AG10803 (cell line): ENCODE measurements at regions not wholly inside any gene's neighbourhood (a gene's known extent, or its start where the extent isn't known, plus 50 kb on each side); places are given as distances from the start of the nearest gene placed in this dataset.

Experiments used
- DNase-seq: peaks from one replicate; pipeline ENCODE4 v3.0.0; 2010; ENCODE audit warnings: low read depth
- H3K4me3 ChIP-seq: 2 replicates; pipeline ENCODE4 v1.5.1; 2011; ENCODE audit warnings: mild to moderate bottlenecking, low read length, control low read depth
- CTCF ChIP-seq: conservative IDR thresholded peaks from 2 replicates; pipeline ENCODE4 v1.5.1; 2011; ENCODE audit warnings: mild to moderate bottlenecking, low read length, control low read depth, inconsistent platforms

GRCh38 chr16:80059836-80060235 lies 459.3 kb upstream of the MAF start:
- no peak for TF ChIP-seq CTCF
- no peak for DNase-seq
- no peak overlapping the region for H3K4me3 ChIP-seq

DNA sequence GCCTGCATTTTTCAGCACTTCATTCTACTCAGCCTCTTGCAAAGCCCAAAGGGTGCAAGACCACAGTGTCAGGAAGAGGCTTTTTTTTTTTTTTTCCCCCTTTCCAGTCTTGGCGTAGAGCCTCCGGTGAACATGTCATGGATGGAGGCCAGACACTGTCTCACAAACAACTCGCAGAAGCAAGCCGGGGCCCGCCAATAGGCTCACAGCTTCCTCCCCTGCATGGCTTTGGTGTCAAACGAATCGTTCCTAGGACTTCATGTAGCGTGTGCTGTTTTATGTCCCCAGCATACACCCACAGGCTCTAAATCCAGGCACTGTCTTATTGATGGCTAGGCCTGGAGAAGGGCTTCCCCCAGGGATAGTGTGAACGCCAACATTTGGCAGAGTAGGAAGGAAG lies 457.7 kb upstream of the MAF start:
- TF ChIP-seq CTCF, result no peak
- peak; percentile 41 for DNase-seq
- H3K4me3 ChIP-seq, result no peak overlapping the region

- no peak overlapping the region for H3K4me3 ChIP-seq
- DNase-seq, result peak; percentile 85
- no peak for TF ChIP-seq CTCF
These were observed 455.8 kb upstream of the MAF start for GRCh38 chr16:80056324-80056723.

DNA sequence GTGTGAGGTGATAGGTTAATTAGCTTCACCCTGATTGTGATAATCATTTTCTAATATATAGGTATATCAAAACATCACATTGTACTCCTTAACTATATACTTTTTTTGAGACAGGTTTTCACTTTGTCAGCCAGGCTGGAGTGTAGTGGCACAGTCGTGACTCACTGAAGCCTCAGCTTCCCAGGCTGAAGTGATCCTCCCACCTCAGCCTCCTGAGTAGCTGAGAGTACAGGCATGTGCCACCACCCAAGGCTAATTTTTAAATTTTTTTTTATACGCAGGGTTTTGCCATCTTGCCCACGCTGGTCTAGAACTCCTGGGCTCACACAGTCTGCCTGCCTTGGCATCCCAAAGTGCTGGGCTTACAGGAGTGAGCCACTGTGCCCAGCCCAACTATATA lies 455.3 kb upstream of the MAF start:
- no peak overlapping the region for H3K4me3 ChIP-seq
- DNase-seq, result no peak
- TF ChIP-seq CTCF, result no peak

GRCh38 chr16:80054647-80055046 lies 454.1 kb upstream of the MAF start:
- H3K4me3 ChIP-seq, result no peak overlapping the region
- TF ChIP-seq CTCF, result no peak
- DNase-seq, result no peak

DNA sequence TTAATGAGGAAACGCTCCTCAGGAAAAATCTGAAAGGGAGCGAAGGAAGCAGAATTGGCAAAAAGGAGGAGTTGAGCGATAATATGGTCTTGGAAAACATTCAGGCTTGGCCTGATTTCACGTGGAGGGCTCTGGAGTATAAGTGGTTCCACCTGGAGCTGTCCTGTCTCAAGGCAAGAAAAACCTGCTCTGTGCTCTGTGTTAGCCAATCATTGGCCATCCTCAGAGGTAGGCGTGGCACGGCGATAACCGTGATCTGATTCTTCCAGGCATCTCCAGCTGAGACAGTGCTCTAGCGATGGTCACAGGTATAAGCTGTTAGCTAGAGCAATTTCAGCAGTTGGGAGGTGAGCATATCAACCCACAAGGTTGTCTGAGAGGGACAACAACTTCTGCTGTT lies 450.5 kb upstream of the MAF start:
- no peak overlapping the region for H3K4me3 ChIP-seq
- no peak for TF ChIP-seq CTCF
- DNase-seq, result no peak

DNA sequence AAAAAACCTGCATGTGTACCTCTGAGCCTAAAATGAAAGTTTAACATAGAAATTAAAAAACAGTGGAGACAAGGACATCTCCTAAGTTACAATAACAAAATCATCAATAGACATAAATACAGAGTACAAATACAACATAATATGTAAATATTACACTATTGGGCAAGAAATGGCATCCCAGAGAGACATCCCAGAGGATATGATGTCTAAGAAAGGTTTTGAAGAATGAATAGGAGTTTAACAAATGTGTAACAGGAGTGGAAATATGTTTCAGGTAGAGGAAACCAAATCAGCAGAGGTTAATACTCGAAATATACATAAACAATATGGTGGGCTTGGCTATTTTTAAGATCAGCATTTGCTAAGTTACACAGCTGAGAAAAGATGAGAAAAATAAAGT lies 447.7 kb upstream of the MAF start:
- no peak overlapping the region for H3K4me3 ChIP-seq
- DNase-seq, result no peak
- no peak for TF ChIP-seq CTCF
